GM12878 (cell line): ENCODE measurements at regions not wholly inside any gene's neighbourhood (a gene's known extent, or its start where the extent isn't known, plus 50 kb on each side); places are given as distances from the start of the nearest gene placed in this dataset.

Experiments used
- ATAC-seq: fragments of 200-7000 bp; cut with Tn5 transposase; 3 replicates; pipeline ENCODE4 v1.9.1; 2020; ENCODE audit warnings: mild to moderate bottlenecking, moderate library complexity
- BruUV-seq: library from RNA; stranded (reverse); fragments of 400-500 nt; replicated peaks from 2 replicates; lab custom pipeline; 2021; lab: Mats Ljungman, UMichigan
- CTCF ChIA-PET: fragments of 300-600 bp; sonication (Branson Sonifier 250); formaldehyde crosslinking; extraction: SDS; loops from one replicate; lab custom pipeline; 2021; ENCODE audit warnings: inconsistent platforms; lab: Yijun Ruan, JAX
- POLR2A ChIA-PET: fragments of 350-600 bp; formaldehyde crosslinking; extraction: SDS; loops from one replicate; lab custom pipeline; 2021; ENCODE audit warnings: inconsistent platforms; lab: Charles Lee
- RAD21 ChIA-PET: fragments of 300-600 bp; sonication (Branson Sonifier 250); formaldehyde crosslinking; loops from one replicate; lab custom pipeline; 2023; ENCODE audit warnings: antibody characterized with exemption; ENCODE audit not compliant: unreplicated experiment; lab: Charles Lee
- SMC1A ChIA-PET: fragments of 300-600 bp; sonication (Branson Sonifier 250); formaldehyde crosslinking; loops from one replicate; lab custom pipeline; 2023; ENCODE audit not compliant: unreplicated experiment, uncharacterized antibody; lab: Charles Lee
- DNase-seq: peaks from one replicate; pipeline ENCODE4 v3.0.0-alpha.2; 2011; ENCODE audit warnings: low read depth, low spot score
- FAIRE-seq: peaks from 3 replicates; lab custom pipeline; 2011; peaks lifted over from hg19 to GRCh38; lab: Jason Lieb, UNC
- H2AFZ ChIP-seq: 2 replicates; pipeline ENCODE4 v1.6.0; 2011; ENCODE audit warnings: low read depth, low read length, control low read depth; ENCODE audit not compliant: control insufficient read depth
- H3K27ac ChIP-seq: 2 replicates; pipeline ENCODE4 v1.5.1; 2011; ENCODE audit warnings: control low read depth; ENCODE audit not compliant: control insufficient read depth, insufficient read depth
- H3K27me3 ChIP-seq, 2 experiments: replicated peaks in 1 of 2; 2 replicates each; pipeline versions ENCODE4 v1.6.0 to v1.6.1; 2011; ENCODE audit warnings: low read length in 1 of 2; ENCODE audit not compliant: control insufficient read depth in 2 of 2, insufficient read depth in 2 of 2
- H3K36me3 ChIP-seq, 2 experiments: 2 replicates each; pipeline ENCODE4 v1.5.1; 2011; ENCODE audit warnings: low read length in 1 of 2; ENCODE audit not compliant: control insufficient read depth in 2 of 2, insufficient read depth in 2 of 2
- H3K4me1 ChIP-seq: 2 replicates; pipeline ENCODE4 v1.6.1; 2011; ENCODE audit warnings: mild to moderate bottlenecking, low read length, moderate library complexity, mixed read lengths; ENCODE audit not compliant: control insufficient read depth, insufficient read depth
- H3K4me2 ChIP-seq: 2 replicates; pipeline ENCODE4 v1.6.0; 2011; ENCODE audit warnings: control low read depth; ENCODE audit not compliant: control insufficient read depth, insufficient read depth
- H3K4me3 ChIP-seq: fragments of 200-600 bp; sonication (generic); 2 replicates; pipeline ENCODE4 v1.5.1; 2016
- H3K79me2 ChIP-seq: 2 replicates; pipeline ENCODE4 v1.6.0; 2011; ENCODE audit warnings: low read length; ENCODE audit not compliant: control insufficient read depth, insufficient read depth
- H3K9ac ChIP-seq: 2 replicates; pipeline ENCODE4 v1.8.0; 2011; ENCODE audit warnings: low read length, control low read depth, mixed read lengths; ENCODE audit not compliant: control insufficient read depth, insufficient read depth
- H3K9me3 ChIP-seq: replicated peaks from 3 replicates; pipeline ENCODE4 v1.5.1; 2011; ENCODE audit warnings: mild to moderate bottlenecking, low read length; ENCODE audit not compliant: control insufficient read depth, insufficient read depth
- H4K20me1 ChIP-seq: 2 replicates; pipeline ENCODE4 v1.6.0; 2011; ENCODE audit not compliant: control insufficient read depth, insufficient read depth
- BCLAF1 ChIP-seq: fragments of 450-650 bp; IDR thresholded peaks from 2 replicates; pipeline ENCODE4 v1.6.1; 2017; ENCODE audit warnings: antibody characterized with exemption, mild to moderate bottlenecking, moderate library complexity
- POU2F2 ChIP-seq: IDR thresholded peaks from 3 replicates; pipeline ENCODE4 v1.6.1; 2011; ENCODE audit warnings: low read depth, mild to moderate bottlenecking, low read length, borderline replicate concordance
- PRDM15 ChIP-seq: fragments of 450-650 bp; formaldehyde crosslinking; IDR thresholded peaks from 2 replicates; pipeline ENCODE4 v1.4.0; 2020; ENCODE audit warnings: mild to moderate bottlenecking, moderate library complexity
- SMC3 ChIP-seq: IDR thresholded peaks from 2 replicates; pipeline ENCODE4 v1.6.1; 2011; ENCODE audit warnings: low read length, improper control_type of control experiment, borderline replicate concordance
- TCF3 ChIP-seq: IDR thresholded peaks from 2 replicates; pipeline ENCODE4 v1.6.1; 2012; ENCODE audit warnings: low read depth, mild to moderate bottlenecking, low read length, borderline replicate concordance; ENCODE audit not compliant: insufficient read depth
- in situ Hi-C: fragments of 300-500 bp; cut with MboI; formaldehyde crosslinking; loops from 9 replicates; pipeline ENCODE4 v1.14.3; 2018; ENCODE audit warnings: mixed read lengths
- intact Hi-C: fragments of 100-400 bp; cut with micrococcal nuclease; formaldehyde crosslinking; loops from one replicate; pipeline ENCODE4 v1.14.2; 2022; ENCODE audit not compliant: unreplicated experiment

GRCh38 chr9:11686733-11687132, 1006.5 kb upstream of the TYRP1 start:
- no peak for TF ChIP-seq SMC3
- TF ChIP-seq BCLAF1 = no peak
- no peak for TF ChIP-seq POU2F2
- TF ChIP-seq PRDM15 = no peak
- TF ChIP-seq TCF3 = no peak
- TF ChIP-seq, all 136 proteins: peak for 0
- intact Hi-C loops (no loop called here), in situ Hi-C loops (no loop called here)
- ATAC-seq (no peak), FAIRE-seq (no peak), DNase-seq (no peak)
- Histone ChIP-seq H3K4me3 (no peak overlapping the region), H3K27ac (no peak overlapping the region), H3K27me3 (no peaks in the 10 kb centered on the region), H3K79me2 (no peaks in the 10 kb centered on the region), H2AFZ (no peak overlapping the region), H3K36me3 (no peaks in the 10 kb centered on the region), H3K4me2 (no peak overlapping the region), H3K4me1 (no peaks in the 10 kb centered on the region), H4K20me1 (no peaks in the 10 kb centered on the region), H3K9me3 (no peaks in the 10 kb centered on the region), H3K9ac (no peak overlapping the region)
- ChIA-PET SMC1A (no interaction called here), RAD21 (no interaction called here), POLR2A (no interaction called here), CTCF (no interaction called here)
- no TSS peak for BruUV-seq
